PFSK-1 (cell line): ENCODE measurements at regions not wholly inside any gene's neighbourhood (a gene's known extent, or its start where the extent isn't known, plus 50 kb on each side); places are given as distances from the start of the nearest gene placed in this dataset.

Source experiments
- FOXP2 ChIP-seq: optimal IDR thresholded peaks from 2 replicates; pipeline ENCODE3; 2011; ENCODE audit warnings: borderline replicate concordance, control low read depth, inconsistent platforms; ENCODE audit not compliant: insufficient read depth; ENCODE audit errors: extremely low read length, extremely low read depth
- POLR2AphosphoS5 ChIP-seq: IDR thresholded peaks from 2 replicates; pipeline ENCODE4 v1.6.1; 2012; ENCODE audit warnings: low read depth, mild to moderate bottlenecking, control low read depth, low read length, moderate library complexity
- SIN3A ChIP-seq: IDR thresholded peaks from 2 replicates; pipeline ENCODE4 v1.6.1; 2012; ENCODE audit warnings: mild to moderate bottlenecking, low read length, moderate library complexity, borderline replicate concordance; ENCODE audit not compliant: insufficient read depth
- TAF1 ChIP-seq: IDR thresholded peaks from 2 replicates; pipeline ENCODE4 v1.6.1; 2012; ENCODE audit warnings: low read length, control low read depth, borderline replicate concordance; ENCODE audit not compliant: insufficient read depth
- TF ChIP-seq, protein P1 (sequence below), 2 experiments: IDR thresholded peaks; 2 replicates each; pipeline versions ENCODE4 v1.6.1 to v1.8.0; 2011 to 2012; ENCODE audit warnings: low read depth in 2 of 2, low read length in 2 of 2, control low read depth in 1 of 2, inconsistent platforms in 1 of 2, mild to moderate bottlenecking in 1 of 2, moderate library complexity in 1 of 2; ENCODE audit not compliant: insufficient read depth in 1 of 2

DNA sequence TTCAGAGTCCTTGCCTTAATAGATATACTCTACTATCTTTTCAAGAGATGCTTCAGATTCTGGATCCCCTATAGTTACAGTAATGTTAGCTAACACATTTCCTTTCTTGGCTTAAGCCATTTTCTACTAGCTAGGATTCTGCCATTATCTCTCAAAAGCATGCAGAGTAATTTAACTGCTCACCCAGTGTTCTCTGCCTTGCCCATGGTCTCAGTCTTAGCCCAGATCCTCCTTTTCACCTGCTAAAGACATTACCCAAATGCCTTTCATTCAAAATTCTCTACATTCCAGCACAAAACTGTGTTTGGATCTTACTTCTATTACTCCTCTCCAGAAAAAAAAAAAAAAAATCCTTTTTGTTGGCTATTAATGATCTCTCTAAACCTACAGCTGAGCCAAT lies 474.2 kb upstream of the LRRTM1 start:
- TF ChIP-seq SIN3A (no peak), TAF1 (no peak), FOXP2 (no peak)
- TF ChIP-seq, protein P1, sequence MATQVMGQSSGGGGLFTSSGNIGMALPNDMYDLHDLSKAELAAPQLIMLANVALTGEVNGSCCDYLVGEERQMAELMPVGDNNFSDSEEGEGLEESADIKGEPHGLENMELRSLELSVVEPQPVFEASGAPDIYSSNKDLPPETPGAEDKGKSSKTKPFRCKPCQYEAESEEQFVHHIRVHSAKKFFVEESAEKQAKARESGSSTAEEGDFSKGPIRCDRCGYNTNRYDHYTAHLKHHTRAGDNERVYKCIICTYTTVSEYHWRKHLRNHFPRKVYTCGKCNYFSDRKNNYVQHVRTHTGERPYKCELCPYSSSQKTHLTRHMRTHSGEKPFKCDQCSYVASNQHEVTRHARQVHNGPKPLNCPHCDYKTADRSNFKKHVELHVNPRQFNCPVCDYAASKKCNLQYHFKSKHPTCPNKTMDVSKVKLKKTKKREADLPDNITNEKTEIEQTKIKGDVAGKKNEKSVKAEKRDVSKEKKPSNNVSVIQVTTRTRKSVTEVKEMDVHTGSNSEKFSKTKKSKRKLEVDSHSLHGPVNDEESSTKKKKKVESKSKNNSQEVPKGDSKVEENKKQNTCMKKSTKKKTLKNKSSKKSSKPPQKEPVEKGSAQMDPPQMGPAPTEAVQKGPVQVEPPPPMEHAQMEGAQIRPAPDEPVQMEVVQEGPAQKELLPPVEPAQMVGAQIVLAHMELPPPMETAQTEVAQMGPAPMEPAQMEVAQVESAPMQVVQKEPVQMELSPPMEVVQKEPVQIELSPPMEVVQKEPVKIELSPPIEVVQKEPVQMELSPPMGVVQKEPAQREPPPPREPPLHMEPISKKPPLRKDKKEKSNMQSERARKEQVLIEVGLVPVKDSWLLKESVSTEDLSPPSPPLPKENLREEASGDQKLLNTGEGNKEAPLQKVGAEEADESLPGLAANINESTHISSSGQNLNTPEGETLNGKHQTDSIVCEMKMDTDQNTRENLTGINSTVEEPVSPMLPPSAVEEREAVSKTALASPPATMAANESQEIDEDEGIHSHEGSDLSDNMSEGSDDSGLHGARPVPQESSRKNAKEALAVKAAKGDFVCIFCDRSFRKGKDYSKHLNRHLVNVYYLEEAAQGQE (IDR thresholded peaks at IDR 0.05; ENCODE audit: insufficient read depth in 1 of 2, low read depth in 2 of 2, low read length in 2 of 2), result no peak

DNA sequence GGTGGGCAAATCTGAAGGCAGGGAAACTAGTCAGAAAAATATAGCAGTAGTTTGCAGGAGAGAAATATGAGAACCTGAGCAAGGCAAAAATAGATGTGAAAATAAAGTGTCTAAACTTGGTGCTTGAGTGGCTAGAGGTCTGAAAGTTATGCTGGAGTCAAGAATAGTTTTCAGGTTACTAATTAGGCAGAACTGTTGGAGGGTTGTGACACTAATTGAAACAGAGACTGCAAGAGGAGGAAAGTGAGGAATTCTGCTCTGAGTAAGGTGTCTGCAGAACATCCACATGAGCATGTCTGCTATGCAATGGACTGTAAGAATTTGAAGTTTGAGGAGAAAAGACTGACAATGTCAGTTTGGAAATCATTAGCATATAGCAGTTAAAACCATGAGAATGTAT lies 444.0 kb upstream of the LRRTM1 start:
- TF ChIP-seq, protein P1 (IDR thresholded peaks at IDR 0.05; ENCODE audit: insufficient read depth in 1 of 2, low read depth in 2 of 2, low read length in 2 of 2), result no peak
- TF ChIP-seq TAF1 (no peak), FOXP2 (no peak), POLR2AphosphoS5 (no peak)

DNA sequence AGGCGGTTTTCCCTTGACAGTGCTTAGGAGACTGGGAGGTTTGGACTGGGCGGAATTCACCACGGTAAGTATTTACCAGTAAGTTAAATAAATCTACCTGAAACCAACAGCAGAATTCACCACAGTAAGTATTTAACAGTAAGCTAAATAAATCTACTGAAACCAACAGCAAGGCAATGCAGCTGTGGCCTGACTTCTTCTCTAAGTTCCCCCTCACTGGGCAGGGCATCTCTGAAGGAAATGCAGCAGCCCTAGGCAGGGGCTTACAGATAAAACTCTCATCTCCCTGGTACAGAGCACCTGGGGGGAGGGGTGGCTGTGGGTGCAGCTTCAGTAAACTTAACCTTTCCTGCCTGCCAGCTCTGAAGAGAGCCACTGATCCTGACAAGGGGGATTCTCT lies 432.5 kb upstream of the LRRTM1 start:
- TF ChIP-seq FOXP2 (no peak), POLR2AphosphoS5 (no peak), TAF1 (no peak), SIN3A (no peak)
- TF ChIP-seq, protein P1 (IDR thresholded peaks at IDR 0.05; ENCODE audit: insufficient read depth in 1 of 2, low read depth in 2 of 2, low read length in 2 of 2), result no peak

DNA sequence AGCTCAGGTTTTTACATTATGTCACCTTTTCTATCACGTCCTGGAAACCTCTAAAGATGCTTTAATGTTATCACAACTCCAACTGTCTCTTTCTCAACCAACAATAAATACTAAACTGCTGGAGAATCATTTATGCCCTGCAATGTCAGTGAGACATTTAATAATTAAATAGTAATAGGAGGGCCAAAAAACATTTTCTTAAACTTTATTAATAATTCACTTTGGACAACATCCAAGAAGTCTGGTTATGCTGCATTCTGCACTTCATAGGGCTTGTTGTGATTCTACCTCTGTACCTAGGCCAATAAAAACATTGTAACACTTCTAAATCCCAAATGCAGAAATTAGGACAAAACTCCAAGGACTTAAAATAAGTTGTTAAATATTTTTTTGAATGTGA lies 420.4 kb upstream of the LRRTM1 start:
- TF ChIP-seq POLR2AphosphoS5 (no peak), FOXP2 (no peak), TAF1 (no peak), SIN3A (no peak)

DNA sequence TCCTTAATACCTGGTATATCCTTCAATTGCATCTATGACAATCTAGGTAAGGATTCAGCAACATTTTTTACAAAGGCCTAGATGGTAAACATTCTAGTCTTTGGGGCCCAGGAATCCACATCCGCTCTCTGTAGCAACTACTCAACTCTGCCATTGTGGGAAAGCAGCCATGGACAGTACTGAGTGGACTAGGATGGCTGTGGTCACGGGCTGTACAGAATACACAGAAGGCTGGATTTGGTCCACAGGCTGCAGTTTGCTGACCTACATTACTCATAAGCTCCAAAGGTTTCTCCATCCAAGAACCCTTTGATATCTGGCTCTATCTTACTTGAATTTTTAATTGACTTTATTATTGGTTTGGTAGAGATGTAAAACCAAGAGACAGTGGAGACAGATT lies 418.3 kb upstream of the LRRTM1 start:
- no peak for TF ChIP-seq POLR2AphosphoS5
- TF ChIP-seq, protein P1 (IDR thresholded peaks at IDR 0.05; ENCODE audit: insufficient read depth in 1 of 2, low read depth in 2 of 2, low read length in 2 of 2), result no peak
- TF ChIP-seq TAF1, result no peak
- TF ChIP-seq SIN3A, result no peak
- no peak for TF ChIP-seq FOXP2
